ENCODE measurements at regions not wholly inside any gene's neighbourhood (a gene's known extent, or its start where the extent isn't known, plus 50 kb on each side); places are given as distances from the start of the nearest gene placed in this dataset.

DNA sequence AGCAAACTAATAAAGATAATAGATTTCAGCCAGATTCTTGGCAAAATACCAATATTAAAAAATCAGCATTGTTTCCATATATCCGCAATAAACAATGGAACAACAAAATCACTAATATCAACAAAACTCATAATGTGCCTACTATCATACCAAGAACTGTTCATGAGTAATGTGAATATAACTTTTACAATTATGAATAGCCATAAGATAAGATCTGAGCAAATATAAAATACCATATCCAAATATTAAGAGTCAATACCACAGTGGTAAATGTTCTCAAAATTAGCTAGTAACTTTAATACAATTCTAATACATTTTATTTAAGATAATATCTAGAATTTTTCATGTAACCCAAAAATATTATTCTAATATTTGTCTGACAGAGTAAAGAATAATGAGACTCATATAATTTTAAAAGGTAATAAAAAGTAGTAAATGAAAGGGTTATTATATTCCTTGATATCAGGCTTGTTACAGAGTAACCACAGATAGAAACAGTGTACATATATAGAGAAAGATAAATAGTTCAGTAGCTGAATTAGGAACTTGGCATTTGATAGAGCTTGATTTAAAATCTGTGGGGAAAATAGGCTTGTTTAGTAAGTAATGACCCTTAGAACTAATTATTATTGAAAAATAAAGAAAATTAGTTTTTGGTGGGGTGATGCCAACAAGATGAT is 2126.6 kb downstream of the MRPL39 start:
- TF ChIP-seq CHD1 (IDR thresholded peaks at IDR 0.05; ENCODE audit: low read depth, low read length) (no peak), BRCA1 (IDR thresholded peaks at IDR 0.05; ENCODE audit: low read depth, low read length) (no peak), JUN (IDR thresholded peaks at IDR 0.05; ENCODE audit: low read depth, low read length) (no peak), PHF8 (conservative IDR thresholded peaks at IDR 0.05; ENCODE audit: low read depth, low read length) (no peak), EP300 (IDR thresholded peaks at IDR 0.05; ENCODE audit: borderline replicate concordance in 1 of 2, low read depth in 2 of 2, low read length in 2 of 2) (no peak)
- TF ChIP-seq, protein P1, sequence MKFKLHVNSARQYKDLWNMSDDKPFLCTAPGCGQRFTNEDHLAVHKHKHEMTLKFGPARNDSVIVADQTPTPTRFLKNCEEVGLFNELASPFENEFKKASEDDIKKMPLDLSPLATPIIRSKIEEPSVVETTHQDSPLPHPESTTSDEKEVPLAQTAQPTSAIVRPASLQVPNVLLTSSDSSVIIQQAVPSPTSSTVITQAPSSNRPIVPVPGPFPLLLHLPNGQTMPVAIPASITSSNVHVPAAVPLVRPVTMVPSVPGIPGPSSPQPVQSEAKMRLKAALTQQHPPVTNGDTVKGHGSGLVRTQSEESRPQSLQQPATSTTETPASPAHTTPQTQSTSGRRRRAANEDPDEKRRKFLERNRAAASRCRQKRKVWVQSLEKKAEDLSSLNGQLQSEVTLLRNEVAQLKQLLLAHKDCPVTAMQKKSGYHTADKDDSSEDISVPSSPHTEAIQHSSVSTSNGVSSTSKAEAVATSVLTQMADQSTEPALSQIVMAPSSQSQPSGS (IDR thresholded peaks at IDR 0.05; ENCODE audit: low read length), result no peak
- Histone ChIP-seq H3K4me2 (ENCODE audit: insufficient read depth in 1 of 2, low read depth in 2 of 2, low read length in 2 of 2) (no peak overlapping the region), H3K9ac (replicated peaks in 1 of 4; ENCODE audit: extremely low read depth in 1 of 4, low read depth in 3 of 4, low read length in 3 of 4) (no peak overlapping the region), H4K20me1 (replicated peaks in 1 of 2; ENCODE audit: control insufficient read depth in 1 of 2, insufficient read depth in 2 of 2, low read length in 2 of 2) (no peaks in the 10 kb centered on the region), H2BK20ac (ENCODE audit: low read length) (no peak overlapping the region), H3K23ac (ENCODE audit: insufficient read length) (no peak overlapping the region), H3K36me3 (ENCODE audit: control insufficient read depth in 2 of 4, insufficient read depth in 4 of 4, low read length in 3 of 4) (no peaks in the 10 kb centered on the region), H4K5ac (ENCODE audit: insufficient read length, low read depth, low read length) (no peak overlapping the region), H3K27me3 (replicated peaks in 1 of 4; ENCODE audit: control insufficient read depth in 3 of 4, extremely low read depth in 1 of 4, insufficient read depth in 3 of 4, low read length in 3 of 4) (no peaks in the 10 kb centered on the region), H3K14ac (ENCODE audit: insufficient read length) (no peak overlapping the region), H3K23me2 (ENCODE audit: low read depth, low read length) (no peaks in the 10 kb centered on the region), H2BK5ac (ENCODE audit: low read depth, low read length) (no peak overlapping the region), H3K27ac (ENCODE audit: low read depth, low read length) (no peak overlapping the region), H3K4ac (replicated peaks; ENCODE audit: insufficient read length, low read depth, low read length) (no peak overlapping the region), H3K79me1 (ENCODE audit: low read depth, low read length) (no peaks in the 10 kb centered on the region), H3K56ac (replicated peaks; ENCODE audit: insufficient read length, low read depth, low read length) (no peak overlapping the region), H3K9me3 (ENCODE audit: insufficient read depth in 2 of 2, low read depth in 1 of 2, low read length in 1 of 2) (no peaks in the 10 kb centered on the region), H2AK5ac (ENCODE audit: low read depth, low read length) (no peak overlapping the region), H2AFZ (ENCODE audit: low read length) (no peak overlapping the region), H3K4me3 (ENCODE audit: extremely low read depth in 1 of 4, insufficient read depth in 2 of 4, low read depth in 3 of 4, low read length in 4 of 4) (no peak overlapping the region), H2BK12ac (ENCODE audit: low read depth, low read length) (no peak overlapping the region), H4K91ac (replicated peaks; ENCODE audit: insufficient read length, low read length) (no peak overlapping the region), H3K79me2 (ENCODE audit: control insufficient read depth in 1 of 2, insufficient read depth in 2 of 2, low read length in 2 of 2) (no peaks in the 10 kb centered on the region), H4K8ac (ENCODE audit: extremely low read depth, insufficient read depth, low read length) (no peak overlapping the region), H3K4me1 (replicated peaks in 1 of 4; ENCODE audit: control insufficient read depth in 3 of 4, insufficient read depth in 4 of 4, low read length in 3 of 4) (no peaks in the 10 kb centered on the region; a peak in 1 of 7 replicates), H2BK15ac (ENCODE audit: low read length) (no peak overlapping the region), H3K18ac (ENCODE audit: extremely low read depth, low read length) (no peak overlapping the region), H2BK120ac (replicated peaks; ENCODE audit: low read depth, low read length) (no peak overlapping the region)
- no peak for FAIRE-seq
- no peak for DNase-seq (ENCODE audit: low read depth in 1 of 2, low spot score in 2 of 2)
- ChIA-PET CTCF (ENCODE audit: partially characterized antibody) (interaction anchor here (0.7 to 1.4 kb wide), 2 partner anchors 12 to 488 kb away, joined by 3 read pairs; no protein-coding TSS in a partner anchor), POLR2A (ENCODE audit: partially characterized antibody) (no interaction called here)
- WGBS, 2 experiments (ENCODE audit: extremely low coverage in 1 of 2, insufficient coverage in 1 of 2, insufficient read length in 1 of 2, insufficient replicate concordance in 2 of 2, low coverage in 1 of 2, low lambda C conversion rate in 2 of 2, missing lambda C conversion rate in 1 of 2), result 96% methylated on average over 1 of the region's 1 CpG; no CpG with 5 or more reads in 1 of the 2 experiments
